ENCODE measurements at regions not wholly inside any gene's neighbourhood (a gene's known extent, or its start where the extent isn't known, plus 50 kb on each side); places are given as distances from the start of the nearest gene placed in this dataset.
A peak's percentile ranks its signal among the peaks of the same experiment; 100 is the strongest.

GRCh38 chr12:31225656-31226535 lies 100.1 kb downstream of the SINHCAF start:
- Histone ChIP-seq H3K4me3 (ENCODE audit: low read length) (no peak overlapping the region), H3K4me1 (ENCODE audit: control insufficient read depth, insufficient read depth, low read length) (no peaks in the 10 kb centered on the region), H3K9me3 (ENCODE audit: control insufficient read depth, low read length) (no peaks in the 10 kb centered on the region), H3K27me3 (ENCODE audit: control insufficient read depth, insufficient read depth) (no peaks in the 10 kb centered on the region), H3K27ac (ENCODE audit: low read length) (no peak overlapping the region)
- no peak for ATAC-seq
- 77% methylated on average over 9 of the region's 9 CpGs for WGBS
- peak in 1 of 3 donors; percentile 19 for DNase-seq
- intact Hi-C loops (cut with DNase I): no loop called here

- Histone ChIP-seq H3K9me3 (ENCODE audit: control insufficient read depth, low read length) (no peaks in the 10 kb centered on the region), H3K4me1 (ENCODE audit: control insufficient read depth, insufficient read depth, low read length) (no peaks in the 10 kb centered on the region), H3K27me3 (ENCODE audit: control insufficient read depth, insufficient read depth) (no peaks in the 10 kb centered on the region), H3K4me3 (ENCODE audit: low read length) (no peak overlapping the region), H3K27ac (ENCODE audit: low read length) (no peak overlapping the region)
- 80% methylated on average over 10 of the region's 10 CpGs for WGBS
- peak in 1 of 2 donors; percentile 3 for ATAC-seq
- intact Hi-C loops (cut with DNase I): no loop called here
- peak in 1 of 3 donors; percentile 58 for DNase-seq
These were observed 99.3 kb downstream of the SINHCAF start for GRCh38 chr12:31226639-31227038.

- H3K27ac ChIP-seq (ENCODE audit: low read length): no peak overlapping the region
- no peaks in the 10 kb centered on the region for H3K9me3 ChIP-seq (ENCODE audit: control insufficient read depth, low read length)
- H3K27me3 ChIP-seq (ENCODE audit: control insufficient read depth, insufficient read depth): no peaks in the 10 kb centered on the region
- no peaks in the 10 kb centered on the region for H3K4me1 ChIP-seq (ENCODE audit: control insufficient read depth, insufficient read depth, low read length)
- 83% methylated on average over 12 of the region's 12 CpGs for WGBS
- no peak overlapping the region for H3K4me3 ChIP-seq (ENCODE audit: low read length)
- peak in 1 of 3 donors; percentile 12 for DNase-seq
- intact Hi-C loops (cut with DNase I): no loop called here
- ATAC-seq: no peak
These were observed 98.5 kb downstream of the SINHCAF start for GRCh38 chr12:31227401-31227981.

GRCh38 chr12:31228811-31229792 lies 96.8 kb downstream of the SINHCAF start:
- Histone ChIP-seq H3K27me3 (ENCODE audit: control insufficient read depth, insufficient read depth) (no peaks in the 10 kb centered on the region), H3K4me3 (ENCODE audit: low read length) (no peak overlapping the region), H3K27ac (ENCODE audit: low read length) (no peak overlapping the region), H3K4me1 (ENCODE audit: control insufficient read depth, insufficient read depth, low read length) (no peaks in the 10 kb centered on the region), H3K9me3 (ENCODE audit: control insufficient read depth, low read length) (no peaks in the 10 kb centered on the region)
- ATAC-seq (peak; percentile 36 to 66), DNase-seq (peak in 1 of 3 donors; percentile 35)
- intact Hi-C loops (cut with DNase I): no loop called here
- 83% methylated on average over 23 of the region's 23 CpGs for WGBS

GRCh38 chr12:31230004-31230403 lies 95.9 kb downstream of the SINHCAF start:
- no peaks in the 10 kb centered on the region for H3K9me3 ChIP-seq (ENCODE audit: control insufficient read depth, low read length)
- no peak overlapping the region for H3K4me3 ChIP-seq (ENCODE audit: low read length)
- H3K27me3 ChIP-seq (ENCODE audit: control insufficient read depth, insufficient read depth): no peaks in the 10 kb centered on the region
- intact Hi-C loops (cut with DNase I): loop anchor here in 1 of 4 donors (10.0 kb wide), 2 partner anchors 115 to 385 kb away; no protein-coding TSS in a partner anchor
- H3K27ac ChIP-seq (ENCODE audit: low read length): no peak overlapping the region
- ATAC-seq (no peak), DNase-seq (no peak)
- WGBS: 95% methylated on average over 5 of the region's 5 CpGs
- no peaks in the 10 kb centered on the region for H3K4me1 ChIP-seq (ENCODE audit: control insufficient read depth, insufficient read depth, low read length)

All from right cardiac atrium (tissue), 5 donors.